Breast epithelium (tissue), 3 donors: ENCODE measurements at regions not wholly inside any gene's neighbourhood (a gene's known extent, or its start where the extent isn't known, plus 50 kb on each side); places are given as distances from the start of the nearest gene placed in this dataset.

Experiments
- CTCF ChIP-seq, 3 donors: fragments of 450-650 bp; IDR thresholded peaks; one replicate each; pipeline ENCODE4 v1.5.1; 2016 to 2017; ENCODE audit warnings: antibody characterized with exemption in 3 of 3, mild to moderate bottlenecking in 3 of 3, moderate library complexity in 3 of 3
- POLR2A ChIP-seq: fragments of 450-650 bp; IDR thresholded peaks from one replicate; pipeline ENCODE4 v1.6.1; 2016; ENCODE audit warnings: antibody characterized with exemption, mild to moderate bottlenecking, moderate library complexity
- POLR2AphosphoS5 ChIP-seq, 3 donors: sonication (generic); formaldehyde crosslinking; IDR thresholded peaks; one replicate each; pipeline ENCODE4 v1.6.1; 2017; ENCODE audit warnings: antibody characterized with exemption in 3 of 3

DNA sequence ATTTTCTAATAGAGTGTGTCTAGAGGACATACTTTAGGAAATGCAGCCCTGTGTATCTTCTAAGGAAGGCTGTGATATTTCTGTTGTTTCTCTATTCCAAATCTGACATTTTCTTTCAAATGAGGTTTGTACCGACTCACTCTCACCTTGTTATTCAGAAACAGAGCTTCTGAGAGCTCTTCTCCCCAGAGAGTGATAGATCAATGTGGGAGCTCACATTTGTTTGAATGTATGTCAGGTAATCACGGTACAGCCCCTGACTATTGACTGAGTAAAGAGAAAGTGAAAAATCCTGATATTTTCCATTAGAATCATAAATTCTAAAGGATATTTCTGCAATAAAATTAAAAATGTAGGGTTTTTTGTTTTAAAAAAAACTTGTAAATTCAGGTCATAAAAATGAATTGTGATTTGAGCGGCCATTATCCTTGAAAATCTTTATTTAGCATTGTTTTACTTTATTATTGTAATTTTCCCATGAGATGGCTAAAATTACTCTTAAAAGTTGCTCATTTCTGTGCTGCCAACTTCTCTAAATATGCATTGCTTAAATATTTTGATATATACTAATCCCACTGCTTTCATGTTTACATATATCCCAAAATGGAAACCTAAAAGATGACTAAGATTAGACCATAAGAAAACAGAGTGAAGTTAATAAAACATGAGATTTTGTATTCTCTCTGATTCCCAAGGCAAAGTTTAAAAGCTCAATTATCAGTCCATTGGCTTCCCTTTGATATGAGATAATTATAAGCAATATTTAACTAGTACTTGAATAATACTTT is 1226.8 kb upstream of the CITED2 start:
- no peak for TF ChIP-seq CTCF (IDR thresholded peaks at IDR 0.05)
- no peak for TF ChIP-seq POLR2A
- no peak for TF ChIP-seq POLR2AphosphoS5 (IDR thresholded peaks at IDR 0.05)
